ENCODE measurements at regions not wholly inside any gene's neighbourhood (a gene's known extent, or its start where the extent isn't known, plus 50 kb on each side); places are given as distances from the start of the nearest gene placed in this dataset.

DNA sequence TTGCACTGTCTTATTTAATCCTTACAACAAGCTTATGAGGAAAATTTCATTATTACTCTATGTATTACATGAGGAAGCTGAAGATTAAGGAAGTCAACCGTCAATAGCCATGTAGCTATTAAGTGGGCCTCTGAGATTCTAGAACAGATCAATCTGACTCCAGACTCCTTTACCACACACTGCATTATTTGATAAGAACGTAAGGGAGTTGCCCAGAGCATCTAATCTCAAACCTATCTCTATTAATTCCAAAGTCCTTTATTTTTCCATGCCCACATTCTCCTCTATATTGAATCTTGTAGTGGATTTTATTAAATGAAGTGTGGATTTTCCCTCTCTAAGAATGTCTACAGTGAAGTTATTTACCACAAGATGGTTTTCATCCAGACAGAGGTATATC is 118.2 kb upstream of the MTAP start:
- no peak overlapping the region for H3K4me3 Mint-ChIP-seq
- no peaks in the 10 kb centered on the region for H3K9me3 ChIP-seq (ENCODE audit: control extremely low read depth in 1 of 3, control insufficient read depth in 2 of 3, insufficient read depth in 1 of 3, low read length in 2 of 3)
- H3K4me2 ChIP-seq (replicated peaks; ENCODE audit: low read depth, low read length, poor library complexity, severe bottlenecking): no peak overlapping the region
- H3K27me3 Mint-ChIP-seq: no peaks in the 10 kb centered on the region
- CTCF ChIA-PET: no interaction called here
- H3K4me1 Mint-ChIP-seq: no peaks in the 10 kb centered on the region
- no peak for DNase-seq
- intact Hi-C loops (cut with micrococcal nuclease): no loop called here
- no peaks in the 10 kb centered on the region for H3K4me1 ChIP-seq (ENCODE audit: control insufficient read depth in 2 of 2, insufficient read depth in 2 of 2, low read length in 2 of 2)
- H2AFZ ChIP-seq (ENCODE audit: insufficient read depth, low read depth, low read length, poor library complexity, severe bottlenecking): no peak overlapping the region
- H3K27me3 ChIP-seq (replicated peaks in 1 of 4; ENCODE audit: control extremely low read depth in 1 of 4, control insufficient read depth in 3 of 4, insufficient read depth in 4 of 4, low read length in 3 of 4): no peaks in the 10 kb centered on the region
- no peak overlapping the region for H3K27ac Mint-ChIP-seq
- TF ChIP-seq EZH2 (IDR thresholded peaks at IDR 0.05; ENCODE audit: borderline replicate concordance, insufficient read depth, low read depth, low read length, poor library complexity, severe bottlenecking): no peak
- TF ChIP-seq, protein P1, sequence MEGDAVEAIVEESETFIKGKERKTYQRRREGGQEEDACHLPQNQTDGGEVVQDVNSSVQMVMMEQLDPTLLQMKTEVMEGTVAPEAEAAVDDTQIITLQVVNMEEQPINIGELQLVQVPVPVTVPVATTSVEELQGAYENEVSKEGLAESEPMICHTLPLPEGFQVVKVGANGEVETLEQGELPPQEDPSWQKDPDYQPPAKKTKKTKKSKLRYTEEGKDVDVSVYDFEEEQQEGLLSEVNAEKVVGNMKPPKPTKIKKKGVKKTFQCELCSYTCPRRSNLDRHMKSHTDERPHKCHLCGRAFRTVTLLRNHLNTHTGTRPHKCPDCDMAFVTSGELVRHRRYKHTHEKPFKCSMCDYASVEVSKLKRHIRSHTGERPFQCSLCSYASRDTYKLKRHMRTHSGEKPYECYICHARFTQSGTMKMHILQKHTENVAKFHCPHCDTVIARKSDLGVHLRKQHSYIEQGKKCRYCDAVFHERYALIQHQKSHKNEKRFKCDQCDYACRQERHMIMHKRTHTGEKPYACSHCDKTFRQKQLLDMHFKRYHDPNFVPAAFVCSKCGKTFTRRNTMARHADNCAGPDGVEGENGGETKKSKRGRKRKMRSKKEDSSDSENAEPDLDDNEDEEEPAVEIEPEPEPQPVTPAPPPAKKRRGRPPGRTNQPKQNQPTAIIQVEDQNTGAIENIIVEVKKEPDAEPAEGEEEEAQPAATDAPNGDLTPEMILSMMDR (IDR thresholded peaks at IDR 0.05): no peak
- H3K79me2 ChIP-seq (ENCODE audit: control insufficient read depth, insufficient read depth, low read length): no peaks in the 10 kb centered on the region
- no peaks in the 10 kb centered on the region for H3K9me3 Mint-ChIP-seq (ENCODE audit: insufficient read depth)
- WGBS (ENCODE audit: insufficient coverage): 100% methylated on average over 1 of the region's 2 CpGs
- H3K36me3 ChIP-seq (replicated peaks in 1 of 2; ENCODE audit: control extremely low read depth in 1 of 2, control insufficient read depth in 1 of 2, extremely low read depth in 1 of 2, insufficient read depth in 2 of 2, low read length in 1 of 2): no peaks in the 10 kb centered on the region
- no peak overlapping the region for H3K9ac ChIP-seq (ENCODE audit: low read length)
- no peak for ATAC-seq (ENCODE audit: low read depth)
- POLR2A ChIA-PET: no interaction called here
- no peak overlapping the region for H3K27ac ChIP-seq (ENCODE audit: low read length in 2 of 2)
- H3K4me3 ChIP-seq (ENCODE audit: control extremely low read depth in 1 of 5, extremely low read depth in 1 of 5, insufficient read depth in 1 of 5, low read depth in 2 of 5, low read length in 4 of 5): no peak overlapping the region
- H4K20me1 ChIP-seq (ENCODE audit: control insufficient read depth, insufficient read depth, low read length, poor library complexity, severe bottlenecking): no peaks in the 10 kb centered on the region

DNA sequence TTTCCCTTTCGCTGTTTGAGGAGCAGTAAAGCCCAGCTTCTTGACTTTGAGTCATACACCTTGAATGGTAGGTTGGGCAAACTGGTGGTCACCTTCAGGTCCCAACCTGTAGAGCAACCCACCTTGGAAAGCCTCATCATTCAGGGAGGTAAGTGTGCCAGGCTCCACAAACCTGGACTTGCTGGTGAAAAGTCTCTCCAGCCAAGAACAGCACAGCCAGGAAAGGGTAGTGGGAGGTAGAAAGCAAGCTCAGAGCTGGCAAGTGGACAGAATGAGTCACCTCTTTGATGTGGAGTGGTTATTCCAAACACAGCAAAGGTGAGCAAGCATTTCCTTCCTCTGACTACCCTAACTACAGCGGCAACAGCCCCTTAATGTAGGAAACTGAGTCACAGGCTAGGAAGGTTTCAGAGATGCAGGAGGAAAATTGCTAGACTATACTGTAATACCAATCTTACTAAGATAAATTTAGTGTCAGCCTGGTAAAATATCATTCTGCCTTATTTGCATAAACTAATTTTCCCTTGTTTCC is 117.5 kb upstream of the MTAP start:
- H3K9me3 ChIP-seq (ENCODE audit: control extremely low read depth in 1 of 3, control insufficient read depth in 2 of 3, insufficient read depth in 1 of 3, low read length in 2 of 3): no peaks in the 10 kb centered on the region
- H3K27ac ChIP-seq (ENCODE audit: low read length in 2 of 2): no peak overlapping the region
- Mint-ChIP-seq H3K9me3 (ENCODE audit: insufficient read depth) (no peaks in the 10 kb centered on the region), H3K4me1 (no peaks in the 10 kb centered on the region), H3K4me3 (no peak overlapping the region), H3K27ac (no peak overlapping the region), H3K27me3 (no peaks in the 10 kb centered on the region)
- no peaks in the 10 kb centered on the region for H4K20me1 ChIP-seq (ENCODE audit: control insufficient read depth, insufficient read depth, low read length, poor library complexity, severe bottlenecking)
- H3K9ac ChIP-seq (ENCODE audit: low read length): no peak overlapping the region
- no peak overlapping the region for H3K4me2 ChIP-seq (replicated peaks; ENCODE audit: low read depth, low read length, poor library complexity, severe bottlenecking)
- no peak overlapping the region for H2AFZ ChIP-seq (ENCODE audit: insufficient read depth, low read depth, low read length, poor library complexity, severe bottlenecking)
- DNase-seq (no peak), ATAC-seq (ENCODE audit: low read depth) (no peak)
- POLR2A ChIA-PET: no interaction called here
- H3K4me1 ChIP-seq (ENCODE audit: control insufficient read depth in 2 of 2, insufficient read depth in 2 of 2, low read length in 2 of 2): no peaks in the 10 kb centered on the region
- no peaks in the 10 kb centered on the region for H3K27me3 ChIP-seq (replicated peaks in 1 of 4; ENCODE audit: control extremely low read depth in 1 of 4, control insufficient read depth in 3 of 4, insufficient read depth in 4 of 4, low read length in 3 of 4)
- H3K4me3 ChIP-seq (ENCODE audit: control extremely low read depth in 1 of 5, extremely low read depth in 1 of 5, insufficient read depth in 1 of 5, low read depth in 2 of 5, low read length in 4 of 5): no peak overlapping the region
- TF ChIP-seq, protein P1 (IDR thresholded peaks at IDR 0.05): no peak
- no peak for TF ChIP-seq EZH2 (IDR thresholded peaks at IDR 0.05; ENCODE audit: borderline replicate concordance, insufficient read depth, low read depth, low read length, poor library complexity, severe bottlenecking)
- 83% methylated on average over 1 of the region's 2 CpGs for WGBS (ENCODE audit: insufficient coverage)
- H3K36me3 ChIP-seq (replicated peaks in 1 of 2; ENCODE audit: control extremely low read depth in 1 of 2, control insufficient read depth in 1 of 2, extremely low read depth in 1 of 2, insufficient read depth in 2 of 2, low read length in 1 of 2): no peaks in the 10 kb centered on the region
- intact Hi-C loops (cut with micrococcal nuclease): no loop called here
- CTCF ChIA-PET: no interaction called here
- H3K79me2 ChIP-seq (ENCODE audit: control insufficient read depth, insufficient read depth, low read length): no peaks in the 10 kb centered on the region
